ENCODE measurements at regions not wholly inside any gene's neighbourhood (a gene's known extent, or its start where the extent isn't known, plus 50 kb on each side); places are given as distances from the start of the nearest gene placed in this dataset.

- no peak for DNase-seq
- in situ Hi-C loops (cut with MboI; ENCODE audit: low pct_unique_long_range_greater_than_20kb, low sequenced_read_pairs): no loop called here
Observed at GRCh38 chr7:41769162-41769561, 66.3 kb upstream of the INHBA start.

- no peak for DNase-seq
- in situ Hi-C loops (cut with MboI; ENCODE audit: low pct_unique_long_range_greater_than_20kb, low sequenced_read_pairs): no loop called here
Observed at GRCh38 chr7:41763626-41764025, 60.7 kb upstream of the INHBA start.

- no peak for DNase-seq
- in situ Hi-C loops (cut with MboI; ENCODE audit: low pct_unique_long_range_greater_than_20kb, low sequenced_read_pairs): no loop called here
Observed at GRCh38 chr7:41762641-41763040, 59.8 kb upstream of the INHBA start.

GRCh38 chr7:41760293-41760692 lies 57.4 kb upstream of the INHBA start:
- no peak for DNase-seq
- in situ Hi-C loops (cut with MboI; ENCODE audit: low pct_unique_long_range_greater_than_20kb, low sequenced_read_pairs): no loop called here

- no peak for DNase-seq
Observed at GRCh38 chr7:41758321-41758720, 55.4 kb upstream of the INHBA start.

GRCh38 chr7:41756650-41757182 lies 53.8 kb upstream of the INHBA start:
- DNase-seq: no peak
- in situ Hi-C loops (cut with MboI; ENCODE audit: low pct_unique_long_range_greater_than_20kb, low sequenced_read_pairs): no loop called here

More at GRCh38 chr7:41758321-41758720, 55.4 kb upstream of the INHBA start:
- in situ Hi-C loops (cut with MboI; ENCODE audit: low pct_unique_long_range_greater_than_20kb, low sequenced_read_pairs): no loop called here

- in situ Hi-C loops (cut with MboI; ENCODE audit: low pct_unique_long_range_greater_than_20kb, low sequenced_read_pairs): no loop called here
- no peak for DNase-seq
Observed at GRCh38 chr7:41755096-41755495, 52.2 kb upstream of the INHBA start.

GRCh38 chr7:41754046-41754445 lies 51.2 kb upstream of the INHBA start:
- no peak for DNase-seq
- in situ Hi-C loops (cut with MboI; ENCODE audit: low pct_unique_long_range_greater_than_20kb, low sequenced_read_pairs): no loop called here

All from KBM-7 (cell line).